ENCODE measurements at regions not wholly inside any gene's neighbourhood (a gene's known extent, or its start where the extent isn't known, plus 50 kb on each side); places are given as distances from the start of the nearest gene placed in this dataset.

- TF ChIP-seq, protein P1, sequence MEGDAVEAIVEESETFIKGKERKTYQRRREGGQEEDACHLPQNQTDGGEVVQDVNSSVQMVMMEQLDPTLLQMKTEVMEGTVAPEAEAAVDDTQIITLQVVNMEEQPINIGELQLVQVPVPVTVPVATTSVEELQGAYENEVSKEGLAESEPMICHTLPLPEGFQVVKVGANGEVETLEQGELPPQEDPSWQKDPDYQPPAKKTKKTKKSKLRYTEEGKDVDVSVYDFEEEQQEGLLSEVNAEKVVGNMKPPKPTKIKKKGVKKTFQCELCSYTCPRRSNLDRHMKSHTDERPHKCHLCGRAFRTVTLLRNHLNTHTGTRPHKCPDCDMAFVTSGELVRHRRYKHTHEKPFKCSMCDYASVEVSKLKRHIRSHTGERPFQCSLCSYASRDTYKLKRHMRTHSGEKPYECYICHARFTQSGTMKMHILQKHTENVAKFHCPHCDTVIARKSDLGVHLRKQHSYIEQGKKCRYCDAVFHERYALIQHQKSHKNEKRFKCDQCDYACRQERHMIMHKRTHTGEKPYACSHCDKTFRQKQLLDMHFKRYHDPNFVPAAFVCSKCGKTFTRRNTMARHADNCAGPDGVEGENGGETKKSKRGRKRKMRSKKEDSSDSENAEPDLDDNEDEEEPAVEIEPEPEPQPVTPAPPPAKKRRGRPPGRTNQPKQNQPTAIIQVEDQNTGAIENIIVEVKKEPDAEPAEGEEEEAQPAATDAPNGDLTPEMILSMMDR (IDR thresholded peaks at IDR 0.05; ENCODE audit: low read depth, low read length) = no peak
- no peak for DNase-seq (ENCODE audit: low read depth, low spot score)
- H3K4me3 ChIP-seq (ENCODE audit: low read depth, low read length) = no peak overlapping the region
- in situ Hi-C loops (cut with HindIII; ENCODE audit: low sequenced_read_pairs) = no loop called here
These were observed 191.7 kb upstream of the TWIST2 start for GRCh38 chr2:238655974-238656722.

DNA sequence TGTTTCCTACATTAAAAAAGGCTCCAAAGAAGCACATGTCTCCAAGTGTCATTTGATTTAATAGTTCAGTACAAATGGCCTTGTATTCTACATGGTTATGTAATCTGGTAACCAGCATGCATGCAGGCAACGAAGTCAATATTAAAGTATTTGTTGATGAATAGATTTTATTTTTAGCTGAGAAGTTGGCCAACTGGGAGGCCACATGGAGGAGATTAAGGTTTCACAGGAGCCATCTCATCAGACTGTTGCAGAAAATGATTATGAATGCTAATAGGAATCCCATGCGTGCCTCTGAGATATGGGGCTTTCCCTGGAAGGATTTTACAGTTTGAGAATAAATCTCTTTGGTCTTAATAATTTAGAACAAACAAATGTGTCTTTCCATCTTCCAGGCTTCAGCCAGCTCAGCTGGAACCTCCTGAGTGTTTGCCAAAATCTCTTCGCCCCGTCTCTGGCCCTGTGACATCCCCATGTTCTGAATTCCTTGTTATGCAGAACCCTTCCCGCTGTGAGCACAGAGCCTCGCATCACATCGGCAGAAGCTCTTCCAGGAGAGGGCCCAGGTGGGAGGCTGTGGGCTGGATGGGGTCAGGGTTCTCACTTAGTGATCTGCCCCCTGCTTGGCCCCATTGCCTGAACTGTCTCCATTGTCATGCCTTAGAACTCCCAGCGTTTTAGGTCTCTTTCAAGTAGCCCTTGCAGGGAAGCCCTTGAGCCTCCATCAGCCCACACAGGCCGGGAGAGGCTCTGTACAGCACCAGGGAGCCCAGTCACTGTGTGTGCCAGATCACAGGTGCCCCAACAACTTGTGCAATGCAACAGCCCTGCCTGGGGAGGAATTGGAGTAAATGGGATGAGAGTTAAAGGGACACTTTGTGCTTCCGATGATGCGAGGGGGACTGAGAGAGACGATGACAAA lies 190.5 kb upstream of the TWIST2 start:
- TF ChIP-seq, protein P1 (IDR thresholded peaks at IDR 0.05; ENCODE audit: low read depth, low read length) = no peak
- in situ Hi-C loops (cut with HindIII; ENCODE audit: low sequenced_read_pairs) = no loop called here
- DNase-seq (ENCODE audit: low read depth, low spot score) = no peak
- H3K4me3 ChIP-seq (ENCODE audit: low read depth, low read length) = no peak overlapping the region

DNA sequence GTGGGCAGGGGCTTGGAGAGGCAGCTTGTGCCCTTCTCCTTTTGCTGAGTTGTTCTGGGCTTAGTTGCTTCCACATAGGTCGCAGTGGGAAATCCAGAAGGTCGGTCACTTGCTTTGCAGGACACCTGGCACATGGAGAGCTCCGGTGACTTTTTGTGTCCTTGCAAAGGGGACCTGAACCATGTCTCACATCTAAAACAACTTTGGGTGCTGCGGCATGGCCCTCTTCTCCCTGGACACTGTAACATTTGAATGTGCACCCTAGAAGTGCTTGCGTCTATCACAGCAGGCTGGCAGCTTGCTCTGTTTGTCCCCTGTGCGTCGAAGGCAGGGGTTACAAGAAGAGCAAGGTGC lies 189.9 kb upstream of the TWIST2 start:
- H3K4me3 ChIP-seq (ENCODE audit: low read depth, low read length) = no peak overlapping the region
- in situ Hi-C loops (cut with HindIII; ENCODE audit: low sequenced_read_pairs) = no loop called here
- no peak for DNase-seq (ENCODE audit: low read depth, low spot score)
- TF ChIP-seq, protein P1 (IDR thresholded peaks at IDR 0.05; ENCODE audit: low read depth, low read length) = no peak

- in situ Hi-C loops (cut with HindIII; ENCODE audit: low sequenced_read_pairs) = no loop called here
- no peak for DNase-seq (ENCODE audit: low read depth, low spot score)
- H3K4me3 ChIP-seq (ENCODE audit: low read depth, low read length) = no peak overlapping the region
- TF ChIP-seq, protein P1 (IDR thresholded peaks at IDR 0.05; ENCODE audit: low read depth, low read length) = no peak
These were observed 189.1 kb upstream of the TWIST2 start for GRCh38 chr2:238658820-238659219.

GRCh38 chr2:238659231-238659630 lies 188.7 kb upstream of the TWIST2 start:
- DNase-seq (ENCODE audit: low read depth, low spot score) = no peak
- in situ Hi-C loops (cut with HindIII; ENCODE audit: low sequenced_read_pairs) = no loop called here
- TF ChIP-seq, protein P1 (IDR thresholded peaks at IDR 0.05; ENCODE audit: low read depth, low read length) = no peak
- H3K4me3 ChIP-seq (ENCODE audit: low read depth, low read length) = no peak overlapping the region

DNA sequence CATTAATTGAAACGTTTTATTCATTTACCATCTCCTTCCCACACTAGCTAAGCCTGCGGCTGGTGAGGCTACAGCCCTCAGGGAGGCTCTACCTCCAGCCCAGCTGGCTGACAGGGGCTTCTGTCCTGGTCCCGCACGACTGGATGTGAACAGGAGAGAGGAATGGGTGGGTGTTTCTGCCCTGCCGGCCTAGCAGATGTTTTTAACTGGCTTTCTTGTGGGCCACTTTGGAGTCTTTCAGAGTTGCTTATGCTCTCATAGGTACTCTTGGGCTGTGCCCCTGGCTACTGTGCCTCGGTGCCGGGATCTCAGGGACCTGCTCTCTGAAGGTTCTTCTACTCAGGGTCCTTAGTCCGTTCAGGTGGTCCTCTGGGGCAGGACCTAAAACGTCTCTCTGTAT lies 184.3 kb upstream of the TWIST2 start:
- TF ChIP-seq, protein P1 (IDR thresholded peaks at IDR 0.05; ENCODE audit: low read depth, low read length) = no peak
- no peak for DNase-seq (ENCODE audit: low read depth, low spot score)
- H3K4me3 ChIP-seq (ENCODE audit: low read depth, low read length) = no peak overlapping the region
- in situ Hi-C loops (cut with HindIII; ENCODE audit: low sequenced_read_pairs) = no loop called here
